K562 (cell line): ENCODE measurements at regions not wholly inside any gene's neighbourhood (a gene's known extent, or its start where the extent isn't known, plus 50 kb on each side); places are given as distances from the start of the nearest gene placed in this dataset.

Experiments
- ARNT ChIP-seq, 2 experiments: fragments of 450-650 bp; IDR thresholded peaks; 2 replicates each; pipeline ENCODE4 v1.6.1; 2016; ENCODE audit warnings: mild to moderate bottlenecking in 1 of 2
- DIDO1 ChIP-seq: fragments of 450-650 bp; IDR thresholded peaks from 2 replicates; pipeline ENCODE4 v1.6.1; 2016; ENCODE audit warnings: low read depth, missing biosample characterization, missing genetic modification characterization
- FUS ChIP-seq: fragments of 200-400 bp; formaldehyde crosslinking; optimal IDR thresholded peaks from 2 replicates; pipeline ENCODE3; 2017; ENCODE audit warnings: low read depth, low read length
- MAZ ChIP-seq, 2 experiments: fragments of 450-650 bp in 1 of 2; sonication (generic) in 1 of 2; formaldehyde crosslinking; IDR thresholded peaks in 1 of 2; conservative IDR thresholded peaks in 1 of 2; 2 replicates each; pipeline versions ENCODE4 v1.4.0 to v1.5.0; 2020; ENCODE audit warnings: mild to moderate bottlenecking in 1 of 2, missing genetic modification reagents in 1 of 2
- MCM7 ChIP-seq, 2 experiments: fragments of 450-650 bp; IDR thresholded peaks; 2 replicates each; pipeline ENCODE4 v1.6.1; 2016 to 2018
- PTTG1 ChIP-seq: fragments of 450-650 bp; IDR thresholded peaks from 2 replicates; pipeline ENCODE4 v1.6.1; 2016; ENCODE audit warnings: low read depth, mild to moderate bottlenecking, missing genetic modification characterization, missing compliant biosample characterization
- RBM14 ChIP-seq: fragments of 200-400 bp; formaldehyde crosslinking; IDR thresholded peaks from 2 replicates; pipeline ENCODE4 v1.6.1; 2018; ENCODE audit warnings: low read depth, mild to moderate bottlenecking, low read length, moderate library complexity, borderline replicate concordance; ENCODE audit not compliant: insufficient read depth
- SNRNP70 ChIP-seq: fragments of 200-400 bp; formaldehyde crosslinking; optimal IDR thresholded peaks from 2 replicates; pipeline ENCODE3; 2017; ENCODE audit warnings: low read depth, low read length
- XRCC3 ChIP-seq: fragments of 450-650 bp; IDR thresholded peaks from 2 replicates; pipeline ENCODE4 v1.6.1; 2017; ENCODE audit warnings: mild to moderate bottlenecking, moderate library complexity
- ZC3H4 ChIP-seq: sonication (generic); formaldehyde crosslinking; IDR thresholded peaks from 2 replicates; pipeline ENCODE4 v1.9.0; 2021; ENCODE audit warnings: missing genetic modification reagents, borderline replicate concordance
- ZNF184 ChIP-seq: sonication (generic); formaldehyde crosslinking; IDR thresholded peaks from 2 replicates; pipeline ENCODE4 v1.5.0; 2020; ENCODE audit warnings: missing genetic modification reagents
- TF ChIP-seq, protein P1 (sequence below): IDR thresholded peaks from 2 replicates; pipeline ENCODE4 v1.6.1; 2011; ENCODE audit not compliant: insufficient read length; ENCODE audit errors: extremely low read depth
- TF ChIP-seq, protein P2 (sequence below): sonication (generic); formaldehyde crosslinking; IDR thresholded peaks from 2 replicates; pipeline ENCODE4 v1.8.0; 2022; ENCODE audit warnings: mild to moderate bottlenecking, missing genetic modification reagents
- TF ChIP-seq, protein P3 (sequence below): fragments of 450-650 bp; IDR thresholded peaks from 2 replicates; pipeline ENCODE4 v1.6.1; 2016; ENCODE audit warnings: low read depth

DNA sequence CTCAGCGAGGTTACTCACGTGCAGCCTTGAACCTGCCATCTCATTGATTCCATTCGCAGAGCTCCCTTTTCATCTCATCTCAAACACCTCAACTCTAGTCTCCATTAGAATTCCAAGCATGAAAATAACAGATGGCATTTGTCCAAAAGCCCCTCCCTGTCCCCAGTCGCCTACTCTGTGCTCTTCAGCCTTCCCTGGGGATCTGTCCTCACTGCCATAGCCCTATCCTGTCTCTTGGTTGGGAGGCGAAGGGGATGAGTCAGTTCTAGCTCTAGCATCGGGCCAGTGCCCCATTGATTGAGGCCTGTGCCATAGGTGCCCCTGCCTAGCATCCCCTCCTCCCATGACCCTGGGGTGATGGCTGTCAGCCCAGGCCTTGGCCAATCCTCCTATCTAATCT, 134.0 kb upstream of the PJA1 start (continued):
- TF ChIP-seq, protein P1, sequence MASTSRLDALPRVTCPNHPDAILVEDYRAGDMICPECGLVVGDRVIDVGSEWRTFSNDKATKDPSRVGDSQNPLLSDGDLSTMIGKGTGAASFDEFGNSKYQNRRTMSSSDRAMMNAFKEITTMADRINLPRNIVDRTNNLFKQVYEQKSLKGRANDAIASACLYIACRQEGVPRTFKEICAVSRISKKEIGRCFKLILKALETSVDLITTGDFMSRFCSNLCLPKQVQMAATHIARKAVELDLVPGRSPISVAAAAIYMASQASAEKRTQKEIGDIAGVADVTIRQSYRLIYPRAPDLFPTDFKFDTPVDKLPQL: no peak
- no peak for TF ChIP-seq MCM7 (IDR thresholded peaks at IDR 0.05)
- TF ChIP-seq FUS: no peak
- no peak for TF ChIP-seq MAZ (CRISPR knock-in tag; conservative IDR thresholded peaks at IDR 0.05 in 1 of 2, IDR thresholded peaks at IDR 0.05 in 1 of 2)
- TF ChIP-seq ZNF184 (CRISPR knock-in tag): no peak
- no peak for TF ChIP-seq ARNT (IDR thresholded peaks at IDR 0.05)
- TF ChIP-seq SNRNP70: no peak
- TF ChIP-seq, protein P2, sequence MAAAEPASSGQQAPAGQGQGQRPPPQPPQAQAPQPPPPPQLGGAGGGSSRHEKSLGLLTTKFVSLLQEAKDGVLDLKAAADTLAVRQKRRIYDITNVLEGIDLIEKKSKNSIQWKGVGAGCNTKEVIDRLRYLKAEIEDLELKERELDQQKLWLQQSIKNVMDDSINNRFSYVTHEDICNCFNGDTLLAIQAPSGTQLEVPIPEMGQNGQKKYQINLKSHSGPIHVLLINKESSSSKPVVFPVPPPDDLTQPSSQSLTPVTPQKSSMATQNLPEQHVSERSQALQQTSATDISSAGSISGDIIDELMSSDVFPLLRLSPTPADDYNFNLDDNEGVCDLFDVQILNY (CRISPR knock-in tag): no peak
- TF ChIP-seq ZC3H4 (CRISPR knock-in tag): no peak
- no peak for TF ChIP-seq DIDO1 (tag)
- no peak for TF ChIP-seq RBM14
- TF ChIP-seq PTTG1 (tag): no peak
- TF ChIP-seq, protein P3, sequence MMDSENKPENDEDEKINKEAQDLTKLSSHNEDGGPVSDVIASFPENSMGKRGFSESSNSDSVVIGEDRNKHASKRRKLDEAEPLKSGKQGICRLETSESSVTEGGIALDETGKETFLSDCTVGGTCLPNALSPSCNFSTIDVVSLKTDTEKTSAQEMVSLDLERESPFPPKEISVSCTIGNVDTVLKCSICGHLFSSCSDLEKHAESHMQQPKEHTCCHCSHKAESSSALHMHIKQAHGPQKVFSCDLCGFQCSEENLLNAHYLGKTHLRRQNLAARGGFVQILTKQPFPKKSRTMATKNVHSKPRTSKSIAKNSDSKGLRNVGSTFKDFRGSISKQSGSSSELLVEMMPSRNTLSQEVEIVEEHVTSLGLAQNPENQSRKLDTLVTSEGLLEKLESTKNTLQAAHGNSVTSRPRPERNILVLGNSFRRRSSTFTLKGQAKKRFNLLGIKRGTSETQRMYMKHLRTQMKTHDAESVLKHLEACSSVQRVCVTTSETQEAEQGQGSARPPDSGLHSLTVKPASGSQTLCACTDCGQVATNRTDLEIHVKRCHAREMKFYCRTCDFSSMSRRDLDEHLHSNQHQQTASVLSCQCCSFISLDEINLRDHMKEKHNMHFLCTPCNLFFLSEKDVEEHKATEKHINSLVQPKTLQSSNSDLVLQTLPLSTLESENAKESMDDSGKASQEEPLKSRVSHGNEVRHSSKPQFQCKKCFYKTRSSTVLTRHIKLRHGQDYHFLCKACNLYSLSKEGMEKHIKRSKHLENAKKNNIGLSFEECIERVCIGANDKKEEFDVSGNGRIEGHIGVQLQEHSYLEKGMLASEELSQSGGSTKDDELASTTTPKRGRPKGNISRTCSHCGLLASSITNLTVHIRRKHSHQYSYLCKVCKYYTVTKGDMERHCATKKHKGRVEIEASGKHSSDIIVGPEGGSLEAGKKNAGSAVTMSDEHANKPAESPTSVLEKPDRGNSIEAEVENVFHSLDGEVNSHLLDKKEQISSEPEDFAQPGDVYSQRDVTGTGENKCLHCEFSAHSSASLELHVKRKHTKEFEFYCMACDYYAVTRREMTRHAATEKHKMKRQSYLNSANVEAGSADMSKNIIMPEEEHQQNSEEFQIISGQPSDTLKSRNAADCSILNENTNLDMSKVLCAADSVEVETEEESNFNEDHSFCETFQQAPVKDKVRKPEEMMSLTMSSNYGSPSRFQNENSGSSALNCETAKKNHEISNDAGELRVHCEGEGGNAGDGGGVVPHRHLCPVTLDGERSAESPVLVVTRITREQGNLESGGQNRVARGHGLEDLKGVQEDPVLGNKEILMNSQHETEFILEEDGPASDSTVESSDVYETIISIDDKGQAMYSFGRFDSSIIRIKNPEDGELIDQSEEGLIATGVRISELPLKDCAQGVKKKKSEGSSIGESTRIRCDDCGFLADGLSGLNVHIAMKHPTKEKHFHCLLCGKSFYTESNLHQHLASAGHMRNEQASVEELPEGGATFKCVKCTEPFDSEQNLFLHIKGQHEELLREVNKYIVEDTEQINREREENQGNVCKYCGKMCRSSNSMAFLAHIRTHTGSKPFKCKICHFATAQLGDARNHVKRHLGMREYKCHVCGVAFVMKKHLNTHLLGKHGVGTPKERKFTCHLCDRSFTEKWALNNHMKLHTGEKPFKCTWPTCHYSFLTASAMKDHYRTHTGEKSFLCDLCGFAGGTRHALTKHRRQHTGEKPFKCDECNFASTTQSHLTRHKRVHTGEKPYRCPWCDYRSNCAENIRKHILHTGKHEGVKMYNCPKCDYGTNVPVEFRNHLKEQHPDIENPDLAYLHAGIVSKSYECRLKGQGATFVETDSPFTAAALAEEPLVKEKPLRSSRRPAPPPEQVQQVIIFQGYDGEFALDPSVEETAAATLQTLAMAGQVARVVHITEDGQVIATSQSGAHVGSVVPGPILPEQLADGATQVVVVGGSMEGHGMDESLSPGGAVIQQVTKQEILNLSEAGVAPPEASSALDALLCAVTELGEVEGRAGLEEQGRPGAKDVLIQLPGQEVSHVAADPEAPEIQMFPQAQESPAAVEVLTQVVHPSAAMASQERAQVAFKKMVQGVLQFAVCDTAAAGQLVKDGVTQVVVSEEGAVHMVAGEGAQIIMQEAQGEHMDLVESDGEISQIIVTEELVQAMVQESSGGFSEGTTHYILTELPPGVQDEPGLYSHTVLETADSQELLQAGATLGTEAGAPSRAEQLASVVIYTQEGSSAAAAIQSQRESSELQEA: no peak
- no peak for TF ChIP-seq XRCC3
